ENCODE measurements at regions not wholly inside any gene's neighbourhood (a gene's known extent, or its start where the extent isn't known, plus 50 kb on each side); places are given as distances from the start of the nearest gene placed in this dataset.

DNA sequence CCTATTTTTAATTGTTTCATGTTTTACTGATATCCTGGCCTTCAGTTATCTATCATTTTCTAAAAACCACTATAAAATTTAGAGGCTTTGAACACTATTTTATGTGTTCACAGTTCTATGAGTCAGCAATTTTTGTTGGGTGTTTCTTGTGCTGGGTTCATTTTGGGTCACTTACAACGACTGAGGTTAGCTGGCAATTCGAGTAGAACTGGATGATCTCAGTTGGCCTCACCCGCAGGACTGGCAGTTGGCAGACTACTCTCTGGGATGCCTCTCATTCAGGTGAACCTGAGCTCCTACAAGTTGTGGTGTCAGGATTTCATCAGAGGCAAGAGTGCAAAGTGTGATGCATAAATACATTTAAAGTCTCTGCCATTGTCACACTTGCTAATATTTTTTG is 151.0 kb upstream of the PAPPA start:
- TF ChIP-seq EZH2 (IDR thresholded peaks at IDR 0.05; ENCODE audit: insufficient read depth, poor library complexity, severe bottlenecking), result no peak
- TF ChIP-seq EZH2phosphoT487 (IDR thresholded peaks at IDR 0.05; ENCODE audit: insufficient read depth, low read depth), result no peak
